A673 (cell line): ENCODE measurements at regions not wholly inside any gene's neighbourhood (a gene's known extent, or its start where the extent isn't known, plus 50 kb on each side); places are given as distances from the start of the nearest gene placed in this dataset.

Experiments
- BruUV-seq: library from RNA; stranded (reverse); fragments of 400-500 nt; replicated peaks from 2 replicates; lab custom pipeline; 2021; lab: Mats Ljungman, UMichigan
- CTCF ChIA-PET: fragments of 300-600 bp; sonication (Branson Sonifier 250); formaldehyde crosslinking; loops from one replicate; lab custom pipeline; 2022; ENCODE audit warnings: antibody characterized with exemption; lab: Charles Lee
- POLR2A ChIA-PET: fragments of 300-600 bp; sonication (Branson Sonifier 250); formaldehyde crosslinking; loops from one replicate; lab custom pipeline; 2022; ENCODE audit warnings: antibody characterized with exemption; ENCODE audit not compliant: low non-redundant PET; lab: Charles Lee
- DNase-seq: peaks from one replicate; pipeline ENCODE4 v3.0.0-alpha.2; 2015; ENCODE audit warnings: low spot score
- H3K27ac ChIP-seq: fragments of 200-600 bp; sonication (generic); 2 replicates; pipeline ENCODE4 v1.5.1; 2016; ENCODE audit warnings: mixed run types, low read depth, mild to moderate bottlenecking, mixed read lengths, antibody characterized with exemption, low read length; ENCODE audit not compliant: poor library complexity, severe bottlenecking
- H3K27me3 ChIP-seq: fragments of 200-600 bp; sonication (generic); replicated peaks from 2 replicates; pipeline ENCODE4 v1.6.1; 2017; ENCODE audit warnings: mixed run types, low read depth, mild to moderate bottlenecking, mixed read lengths, antibody characterized with exemption, low read length; ENCODE audit not compliant: insufficient read depth, poor library complexity
- H3K36me3 ChIP-seq: fragments of 200-600 bp; sonication (generic); 2 replicates; pipeline ENCODE4 v1.6.1; 2016; ENCODE audit warnings: mixed run types, mild to moderate bottlenecking, mixed read lengths, antibody characterized with exemption, low read length; ENCODE audit not compliant: insufficient read depth, poor library complexity, severe bottlenecking
- H3K4me1 ChIP-seq: fragments of 200-600 bp; sonication (generic); 2 replicates; pipeline ENCODE4 v1.6.1; 2017; ENCODE audit warnings: mixed run types, mild to moderate bottlenecking, mixed read lengths, antibody characterized with exemption, low read length; ENCODE audit not compliant: insufficient read depth, poor library complexity, severe bottlenecking
- H3K4me3 ChIP-seq: fragments of 200-600 bp; sonication (generic); 2 replicates; pipeline ENCODE4 v1.5.1; 2016; ENCODE audit warnings: low read depth, mixed run types, mild to moderate bottlenecking, mixed read lengths, low read length; ENCODE audit not compliant: poor library complexity, severe bottlenecking
- H3K9me3 ChIP-seq: fragments of 200-600 bp; sonication (generic); 2 replicates; pipeline ENCODE4 v1.6.1; 2016; ENCODE audit warnings: mixed run types, low read depth, mild to moderate bottlenecking, mixed read lengths, antibody characterized with exemption, low read length; ENCODE audit not compliant: poor library complexity, severe bottlenecking
- CTCF ChIP-seq: fragments of 300-800, 200-600 bp; sonication (generic); conservative IDR thresholded peaks from 2 replicates; pipeline ENCODE4 v1.5.1; 2017; ENCODE audit warnings: low read depth, mild to moderate bottlenecking, antibody characterized with exemption, low read length, moderate library complexity, mixed read lengths
- EZH2 ChIP-seq: fragments of 200-600 bp; sonication (generic); IDR thresholded peaks from 2 replicates; pipeline ENCODE4 v1.6.1; 2017; ENCODE audit warnings: borderline replicate concordance, low read depth, mild to moderate bottlenecking, mixed read lengths, antibody characterized with exemption, low read length; ENCODE audit not compliant: poor library complexity, severe bottlenecking
- intact Hi-C: fragments of 100-400 bp; cut with micrococcal nuclease; formaldehyde crosslinking; loops from one replicate; pipeline ENCODE4 v1.10.0; 2022; ENCODE audit not compliant: unreplicated experiment

GRCh38 chr6:130547723-130548122 lies 181.9 kb downstream of the TMEM200A start:
- no peak for DNase-seq
- Histone ChIP-seq H3K9me3 (no peaks in the 10 kb centered on the region), H3K4me1 (no peaks in the 10 kb centered on the region), H3K27me3 (no peaks in the 10 kb centered on the region), H3K4me3 (no peak overlapping the region), H3K36me3 (no peaks in the 10 kb centered on the region), H3K27ac (no peak overlapping the region)
- ChIA-PET POLR2A (no interaction called here), CTCF (no interaction called here)
- TF ChIP-seq CTCF (no peak), EZH2 (no peak)
- intact Hi-C loops = no loop called here
- no TSS peak for BruUV-seq

GRCh38 chr6:130557481-130558112 lies 191.8 kb downstream of the TMEM200A start:
- intact Hi-C loops = no loop called here
- Histone ChIP-seq H3K9me3 (no peaks in the 10 kb centered on the region), H3K4me3 (no peak overlapping the region), H3K27me3 (no peaks in the 10 kb centered on the region), H3K36me3 (no peaks in the 10 kb centered on the region), H3K27ac (no peak overlapping the region), H3K4me1 (peaks cover 26% of the 10 kb centered on the region)
- POLR2A ChIA-PET = no interaction called here
- TF ChIP-seq EZH2 (no peak), CTCF (no peak)
- DNase-seq = no peak
- BruUV-seq = no TSS peak
- CTCF ChIA-PET = no interaction called here

GRCh38 chr6:130558131-130558530 lies 192.3 kb downstream of the TMEM200A start:
- intact Hi-C loops = no loop called here
- no peaks in the 10 kb centered on the region for H3K27me3 ChIP-seq
- TF ChIP-seq EZH2 (no peak), CTCF (no peak)
- POLR2A ChIA-PET = no interaction called here
- peaks cover 26% of the 10 kb centered on the region for H3K4me1 ChIP-seq
- H3K36me3 ChIP-seq = no peaks in the 10 kb centered on the region
- no peak overlapping the region for H3K4me3 ChIP-seq
- BruUV-seq = no TSS peak
- no peaks in the 10 kb centered on the region for H3K9me3 ChIP-seq
- H3K27ac ChIP-seq = no peak overlapping the region
- DNase-seq = no peak
- CTCF ChIA-PET = no interaction called here
